GM21515 (cell line): ENCODE measurements at regions not wholly inside any gene's neighbourhood (a gene's known extent, or its start where the extent isn't known, plus 50 kb on each side); places are given as distances from the start of the nearest gene placed in this dataset.

Experiments
- ATAC-seq: cut with Tn5 transposase; IDR thresholded peaks from one replicate; pipeline ENCODE4 v1.9.1; 2021; ENCODE audit not compliant: unreplicated experiment

DNA sequence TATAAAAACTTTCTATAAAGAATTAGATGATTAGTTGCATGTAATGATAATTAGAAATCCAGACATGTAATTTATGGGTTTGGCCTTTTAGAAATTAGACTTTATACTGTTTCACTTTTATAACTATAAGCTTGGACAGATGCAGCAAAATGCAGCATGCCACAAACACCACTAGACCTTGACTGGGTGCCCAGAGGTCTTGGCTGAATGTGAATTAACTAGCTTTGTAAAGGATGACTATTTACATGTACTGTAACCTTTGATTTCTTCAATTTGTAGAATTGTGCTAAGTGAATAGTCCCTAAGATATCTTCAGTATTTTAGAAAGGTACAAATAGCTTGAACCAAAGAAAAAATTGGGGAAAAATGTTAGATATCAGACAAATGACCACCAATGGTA lies 2168.1 kb downstream of the MAT2B start:
- ATAC-seq, result no peak

DNA sequence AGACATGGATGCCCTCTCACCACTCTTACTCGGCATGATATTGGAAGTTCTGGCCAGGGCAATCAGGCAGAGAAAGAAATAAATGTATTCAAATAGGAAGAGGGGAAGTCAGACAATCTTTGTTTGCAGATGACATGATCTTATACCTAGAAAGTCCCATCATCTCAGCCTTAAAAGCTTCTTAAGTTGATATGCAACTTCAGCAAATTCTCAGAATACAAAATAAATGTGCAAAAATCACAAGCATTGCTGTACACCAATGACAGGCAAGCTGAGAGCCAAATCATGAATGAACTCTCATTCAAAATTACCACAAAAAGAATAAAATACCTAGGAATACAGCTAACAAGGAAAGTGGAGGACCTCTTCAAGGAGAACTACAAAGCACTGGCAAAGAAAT lies 2190.4 kb downstream of the MAT2B start:
- no peak for ATAC-seq

GRCh38 chr5:165705960-165706359 lies 2200.5 kb downstream of the MAT2B start:
- ATAC-seq, result no peak

- ATAC-seq, result no peak
Observed at GRCh38 chr5:165712011-165712410, 2206.6 kb downstream of the MAT2B start.

DNA sequence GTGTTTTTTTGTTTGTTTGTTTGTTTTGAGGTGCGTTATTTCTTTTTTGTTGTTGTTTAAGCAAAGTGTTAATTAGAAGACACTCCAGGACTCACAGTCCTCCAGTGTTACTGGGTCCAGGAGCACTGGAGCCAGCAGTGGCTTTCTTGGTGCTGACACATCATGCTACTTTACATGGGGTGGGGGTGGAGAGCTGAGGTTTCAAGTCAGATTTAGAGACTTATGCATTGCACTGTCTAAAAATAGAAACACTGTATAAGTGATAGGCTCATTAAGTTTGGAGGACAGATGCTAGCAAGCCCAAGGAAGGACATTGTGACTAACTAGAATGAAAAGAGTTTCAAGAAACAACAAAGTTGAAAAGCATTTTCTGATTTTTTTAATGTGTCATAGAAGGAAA lies 2209.2 kb downstream of the MAT2B start:
- ATAC-seq, result no peak

DNA sequence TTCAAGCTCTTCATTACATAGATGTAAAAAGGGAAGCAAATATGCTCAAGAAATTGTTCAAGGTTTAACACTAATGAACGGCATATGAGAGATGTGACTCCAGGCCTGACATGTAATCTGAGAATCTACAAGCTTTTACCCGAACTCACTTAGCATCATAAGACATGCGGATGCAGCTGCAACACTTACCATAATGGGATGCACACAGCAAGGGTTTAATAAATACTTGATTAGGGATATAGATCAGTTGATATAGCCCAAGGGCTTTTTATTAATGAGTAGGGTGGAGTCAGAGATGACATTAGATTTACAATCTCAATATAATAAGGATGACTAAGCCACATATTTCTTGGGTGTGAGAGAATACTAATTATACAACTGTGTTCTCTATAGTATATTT lies 2215.5 kb downstream of the MAT2B start:
- no peak for ATAC-seq

DNA sequence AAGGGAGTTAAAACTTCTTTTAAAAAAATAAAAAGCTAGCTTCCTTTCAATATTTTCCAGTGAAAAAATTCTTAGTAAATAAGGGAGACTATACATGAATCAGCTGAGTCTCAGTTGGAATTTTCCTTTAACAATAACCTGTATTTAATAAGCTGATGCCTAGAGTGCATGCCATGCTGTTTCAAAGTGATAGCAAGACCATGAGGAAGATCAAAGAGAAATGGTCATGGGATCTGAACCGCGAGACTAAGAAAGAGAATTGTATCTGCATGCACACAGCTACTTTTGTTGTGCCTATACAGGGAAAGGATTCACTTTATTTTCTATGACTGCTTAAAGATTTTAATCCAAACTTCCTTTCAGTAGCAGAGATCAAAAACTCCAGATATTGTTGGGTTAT lies 2217.0 kb downstream of the MAT2B start:
- no peak for ATAC-seq

DNA sequence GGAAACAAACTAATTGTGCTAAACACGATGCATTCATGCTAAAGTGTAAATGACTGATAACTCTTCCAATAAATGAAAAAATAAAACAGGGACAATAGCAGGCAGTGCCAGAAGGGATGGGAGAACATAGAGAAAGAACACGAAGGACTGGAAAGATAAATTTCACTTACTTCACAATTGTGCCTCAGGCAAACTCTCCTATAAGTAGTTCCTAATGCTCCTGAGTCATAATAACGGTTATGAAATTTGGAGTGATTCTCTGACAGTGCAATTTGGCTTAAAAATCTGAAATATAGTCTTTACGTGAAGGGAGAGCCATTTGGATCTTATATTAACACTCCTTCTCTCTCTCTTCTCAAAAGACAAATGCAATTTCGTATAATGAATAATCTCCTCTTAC lies 2218.5 kb downstream of the MAT2B start:
- ATAC-seq, result no peak

DNA sequence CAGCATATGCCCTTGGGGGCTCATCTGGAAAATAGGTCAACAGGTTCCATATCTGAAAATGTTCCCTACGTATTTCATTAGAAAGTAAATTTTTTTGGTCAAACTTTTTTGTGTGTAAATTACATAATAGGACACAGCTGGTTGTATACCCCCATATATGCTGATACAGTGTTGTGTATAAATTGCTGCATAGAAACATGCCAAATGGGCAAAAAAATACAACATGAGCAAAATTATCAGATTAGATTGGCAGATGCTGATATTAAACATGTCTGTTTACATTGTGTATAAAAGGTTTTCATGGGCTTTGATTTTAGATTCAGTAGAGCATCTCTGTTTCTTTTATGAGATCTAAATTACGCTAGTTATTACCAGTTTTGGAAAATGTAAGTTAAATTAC lies 2223.0 kb downstream of the MAT2B start:
- ATAC-seq, result no peak

DNA sequence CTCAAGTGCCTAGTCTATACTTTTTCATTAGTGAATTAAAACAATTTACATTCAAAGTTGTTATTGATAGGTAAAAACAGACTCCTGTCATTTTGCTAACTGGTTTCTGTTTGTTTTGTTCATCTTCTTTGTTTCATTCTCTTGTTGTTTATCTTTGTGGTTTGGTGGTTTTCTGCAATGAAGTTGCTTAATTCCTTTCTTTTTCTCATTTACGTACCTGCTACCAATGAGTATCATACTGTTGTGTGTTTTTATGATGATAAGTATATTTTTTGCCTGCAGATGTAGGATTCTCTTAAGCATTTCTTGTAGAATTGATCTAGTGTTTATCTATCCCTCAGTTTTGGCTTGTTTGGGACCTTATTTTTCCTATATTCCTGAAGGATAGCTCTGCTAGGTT lies 2230.0 kb downstream of the MAT2B start:
- no peak for ATAC-seq

- no peak for ATAC-seq
Observed at GRCh38 chr5:165739079-165739741, 2233.8 kb downstream of the MAT2B start.

DNA sequence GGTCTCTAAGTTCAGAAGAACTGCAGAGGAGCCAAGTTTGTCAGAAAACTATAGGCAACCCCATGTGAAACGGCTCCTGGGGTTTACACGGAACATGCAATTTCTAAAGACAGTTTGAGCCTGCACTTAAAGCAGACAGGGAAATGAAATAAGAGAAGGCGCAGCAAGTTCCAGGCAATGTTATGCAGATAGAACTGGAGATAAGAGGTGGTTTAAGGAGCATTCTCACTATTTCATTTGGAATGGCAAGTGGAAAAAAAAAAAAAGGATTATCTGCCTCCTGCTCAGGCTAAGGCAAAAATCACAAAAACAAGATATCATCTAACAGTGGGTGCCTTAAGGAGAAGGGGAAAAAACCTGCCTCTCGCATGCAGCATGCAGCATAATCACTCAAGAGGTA lies 2252.4 kb downstream of the MAT2B start:
- no peak for ATAC-seq

GRCh38 chr5:165775111-165775510 lies 2269.7 kb downstream of the MAT2B start:
- ATAC-seq, result no peak

- ATAC-seq, result no peak
Observed at GRCh38 chr5:165779505-165779904, 2274.1 kb downstream of the MAT2B start.

GRCh38 chr5:165780901-165781300 lies 2275.5 kb downstream of the MAT2B start:
- no peak for ATAC-seq

- ATAC-seq, result no peak
Observed at GRCh38 chr5:165781738-165782137, 2276.3 kb downstream of the MAT2B start.

DNA sequence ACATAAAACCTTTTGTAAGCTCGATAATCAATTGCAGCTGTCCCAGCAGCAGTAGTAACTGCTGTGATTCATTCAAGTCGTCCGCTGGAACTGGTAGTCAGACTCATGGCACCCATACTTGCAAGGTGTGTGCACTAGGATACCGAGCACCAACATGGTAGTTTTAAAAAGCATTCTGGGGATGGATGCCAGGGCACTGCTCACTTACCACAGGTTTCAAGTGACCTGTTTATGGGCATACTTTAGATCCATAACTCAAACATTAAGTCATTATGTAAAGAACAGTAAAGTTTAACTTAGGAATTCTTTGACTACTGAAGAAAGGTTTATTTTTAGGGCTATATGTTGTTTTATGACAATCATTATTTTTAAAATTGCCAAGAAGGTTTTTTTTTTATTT lies 2277.6 kb downstream of the MAT2B start:
- ATAC-seq, result no peak

GRCh38 chr5:165786073-165786472 lies 2280.7 kb downstream of the MAT2B start:
- ATAC-seq, result no peak

GRCh38 chr5:165795073-165795472 lies 2289.7 kb downstream of the MAT2B start:
- no peak for ATAC-seq

- no peak for ATAC-seq
Observed at GRCh38 chr5:165805756-165806155, 2300.3 kb downstream of the MAT2B start.

GRCh38 chr5:165808335-165808734 lies 2302.9 kb downstream of the MAT2B start:
- ATAC-seq, result no peak

GRCh38 chr5:165809914-165810313 lies 2304.5 kb downstream of the MAT2B start:
- no peak for ATAC-seq

GRCh38 chr5:165829504-165829903 lies 2324.1 kb downstream of the MAT2B start:
- no peak for ATAC-seq
